GM19324 (cell line): ENCODE measurements at regions not wholly inside any gene's neighbourhood (a gene's known extent, or its start where the extent isn't known, plus 50 kb on each side); places are given as distances from the start of the nearest gene placed in this dataset.
"Not testable (repeated sequence)": the region's sequence is repeated elsewhere in the genome, so short reads cannot be mapped to it uniquely, and the experiment has no call there.

ENCODE experiments used
- ATAC-seq: cut with Tn5 transposase; IDR thresholded peaks from one replicate; pipeline ENCODE4 v1.9.1; 2021; ENCODE audit warnings: mild to moderate bottlenecking, moderate library complexity; ENCODE audit not compliant: unreplicated experiment, low FRiP score

DNA sequence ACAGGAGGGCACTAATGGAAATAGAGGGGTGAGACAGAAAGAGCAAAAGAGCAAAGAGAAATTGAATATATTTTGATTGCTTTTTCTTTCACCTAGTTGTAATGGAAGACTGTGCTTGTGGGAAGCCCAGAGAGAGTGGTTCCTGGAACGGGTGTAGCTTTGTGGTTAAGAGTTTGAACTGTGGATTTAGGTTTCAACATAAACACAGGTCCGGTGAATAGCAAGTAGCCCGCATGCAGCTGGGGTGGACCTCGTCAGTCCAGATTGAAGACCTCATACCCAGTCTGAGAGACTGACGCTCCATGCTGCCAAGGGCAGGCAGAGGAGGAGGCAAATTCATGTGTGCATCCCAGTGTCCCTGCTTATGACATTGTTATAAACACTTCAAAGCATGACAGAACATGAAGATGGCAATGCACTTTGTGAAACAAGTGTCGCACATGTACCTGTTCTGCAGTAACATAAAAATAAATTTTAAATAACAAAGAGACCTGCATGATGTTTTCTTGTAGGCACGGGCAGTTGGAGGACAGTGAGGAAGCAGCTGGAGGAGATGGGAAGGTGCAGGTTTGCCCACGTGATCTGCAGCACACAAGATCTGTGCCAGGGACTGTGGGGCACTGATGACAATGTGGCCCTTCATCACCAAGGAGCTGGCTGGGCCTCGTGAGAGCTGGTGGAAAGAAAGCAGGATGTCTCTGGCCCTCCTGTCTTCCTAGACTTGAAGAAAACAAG, 220.5 kb upstream of the SSTR4 start:
- ATAC-seq: no peak

DNA sequence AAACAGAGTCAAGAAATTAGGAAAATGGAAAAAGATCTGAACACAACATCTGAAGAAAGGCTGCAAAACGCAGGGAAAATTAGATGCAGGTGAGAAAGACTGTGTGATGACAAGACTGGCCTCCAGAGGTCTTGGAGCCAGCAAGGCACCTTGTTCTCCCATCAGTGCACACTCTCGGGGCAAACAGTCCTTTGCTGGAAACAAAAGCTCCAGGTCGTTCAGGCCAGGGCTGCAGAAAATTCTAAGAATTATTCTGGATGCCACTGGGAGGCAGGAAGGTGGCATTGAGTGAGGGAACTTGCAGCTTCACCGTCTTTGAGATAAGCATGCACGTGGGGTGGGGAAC, 219.9 kb upstream of the SSTR4 start:
- ATAC-seq: no peak

DNA sequence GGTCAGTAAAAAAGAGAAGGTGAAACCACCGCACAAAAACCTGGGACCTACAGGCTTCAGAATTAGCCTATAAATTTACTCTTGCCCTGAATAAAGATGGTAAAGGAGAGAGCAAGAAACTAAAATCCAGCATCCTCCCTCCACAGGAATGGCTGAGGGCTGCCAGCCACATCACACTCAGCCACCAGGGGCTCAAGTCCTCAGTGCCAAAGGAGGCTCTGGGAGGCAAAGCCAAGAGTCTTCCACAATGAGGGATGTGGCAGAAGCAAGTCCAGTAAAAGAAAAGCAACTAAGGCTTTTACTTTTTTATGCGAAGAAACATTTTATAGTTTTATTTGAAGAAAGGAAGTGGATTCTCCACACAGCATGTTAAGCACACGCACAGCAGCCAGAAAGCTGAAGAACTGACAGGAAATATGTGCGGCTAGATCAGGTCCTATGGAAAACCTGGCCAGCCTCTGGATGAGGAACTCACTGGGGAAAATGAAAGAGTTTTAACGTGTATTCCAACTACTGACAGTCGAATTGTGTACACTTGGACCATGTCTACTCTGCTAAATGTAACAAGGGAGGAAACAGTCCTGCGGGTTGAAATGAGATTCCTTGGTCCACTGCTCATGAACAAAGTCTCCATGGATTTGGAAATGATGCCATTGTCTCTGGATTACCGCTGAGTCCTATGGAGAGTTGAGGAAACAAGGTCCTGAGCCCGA, 219.4 kb upstream of the SSTR4 start:
- ATAC-seq: no peak

DNA sequence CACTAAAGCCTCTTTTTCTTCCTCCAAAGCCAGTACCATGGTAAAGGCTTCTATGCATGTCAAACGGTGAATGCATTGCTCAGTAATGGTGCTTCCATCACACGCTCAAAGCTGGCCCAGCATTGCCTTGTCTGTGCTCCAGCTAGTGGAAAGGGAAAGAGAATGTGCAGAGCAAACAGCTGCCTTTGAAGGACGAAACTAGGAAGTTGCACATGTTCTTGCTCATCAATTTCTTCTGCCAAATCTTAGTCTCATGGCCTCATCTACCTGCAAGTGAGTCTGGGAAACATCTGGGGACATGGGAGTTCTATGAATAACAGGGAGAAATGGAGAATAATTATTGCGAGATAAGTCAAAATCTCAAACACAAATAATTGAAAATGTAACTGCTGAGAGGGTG, 216.5 kb upstream of the SSTR4 start:
- ATAC-seq: no peak

DNA sequence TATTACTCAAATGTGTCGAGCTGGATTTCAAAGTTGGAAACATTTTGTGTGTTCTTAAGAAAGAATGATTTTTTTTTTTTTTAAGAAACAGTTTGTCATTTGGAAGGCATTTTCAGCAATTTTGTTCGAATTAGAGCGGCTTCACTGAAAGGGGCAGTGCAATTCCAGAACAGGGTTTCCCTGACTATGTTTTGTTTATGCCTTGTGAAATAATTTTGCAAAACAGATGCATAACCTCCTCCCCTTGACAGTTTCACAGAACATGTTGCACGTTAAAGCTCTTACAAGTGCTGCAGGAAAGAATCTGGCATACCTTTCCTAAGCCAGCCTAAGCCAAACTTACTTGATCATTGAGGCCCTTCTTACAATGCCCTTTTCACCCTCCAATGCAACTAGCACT, 216.0 kb upstream of the SSTR4 start:
- no peak for ATAC-seq

DNA sequence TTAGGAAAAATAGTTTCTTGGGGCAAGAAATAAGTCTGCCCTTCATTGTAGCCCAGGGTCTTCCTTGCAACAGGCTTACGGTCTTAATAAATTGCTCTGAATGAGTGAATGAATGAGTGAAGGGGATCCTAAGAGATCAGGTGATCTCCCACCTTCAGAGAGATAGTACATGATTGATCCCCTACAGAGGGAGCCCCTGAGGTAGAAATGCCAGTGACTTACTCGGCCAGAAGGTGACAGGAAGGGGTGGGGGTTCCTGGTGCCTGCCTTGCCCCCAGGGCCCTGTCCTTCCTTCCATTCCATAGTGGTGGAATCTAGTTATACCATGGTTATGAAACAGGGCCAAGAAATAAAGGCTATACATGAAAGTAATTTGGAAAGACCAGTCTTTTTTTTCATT, 215.3 kb upstream of the SSTR4 start:
- no peak for ATAC-seq

DNA sequence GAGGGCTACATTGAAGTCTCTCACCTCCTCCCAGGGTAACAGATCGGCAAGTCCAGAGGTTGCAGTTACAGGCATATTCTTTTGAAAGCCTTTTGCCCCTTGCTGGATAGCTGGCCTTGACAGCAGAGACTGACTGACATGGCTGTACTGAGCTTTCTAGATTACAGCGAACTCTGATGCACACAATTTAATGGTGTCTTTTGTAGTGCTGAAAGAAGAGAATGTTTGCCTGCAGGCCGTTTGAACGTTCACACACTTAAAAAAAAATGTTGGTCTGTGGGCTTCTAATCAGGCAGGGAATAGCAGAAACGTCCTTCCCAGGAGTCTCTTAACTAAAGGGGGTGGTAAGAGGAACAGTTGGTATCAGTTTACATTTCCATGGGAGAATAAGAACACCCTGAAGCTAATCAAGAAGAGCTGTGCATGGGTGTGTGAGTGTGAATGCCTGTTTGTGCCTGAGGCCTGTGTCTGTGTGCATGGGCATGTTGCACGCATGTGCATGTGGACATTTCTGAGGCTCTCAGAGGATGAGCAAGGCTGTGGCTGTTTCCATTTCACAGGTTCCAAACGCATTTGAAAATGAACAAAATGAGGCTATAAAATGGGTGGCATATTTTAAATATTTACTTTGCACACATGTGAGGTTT, 213.9 kb upstream of the SSTR4 start:
- no peak for ATAC-seq

DNA sequence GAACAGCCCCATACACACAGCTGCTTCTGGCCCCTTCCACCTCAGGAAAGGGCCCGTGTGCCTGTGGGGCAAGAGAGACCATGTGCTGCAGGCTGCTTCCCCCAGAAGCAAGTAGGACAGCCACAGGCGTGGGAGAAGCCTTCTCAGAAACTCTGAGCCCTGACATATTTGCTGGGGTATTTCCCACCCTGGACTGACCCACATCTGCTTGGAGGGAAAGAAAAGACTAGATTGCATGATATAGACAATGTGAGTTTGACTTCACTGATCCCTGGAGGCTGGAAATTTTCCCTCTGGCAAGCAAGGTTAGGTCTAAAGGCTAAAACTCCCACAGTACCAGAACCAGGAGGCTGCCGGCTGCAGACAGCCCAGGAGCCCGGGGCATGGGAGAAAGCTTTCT, 213.3 kb upstream of the SSTR4 start:
- no peak for ATAC-seq

DNA sequence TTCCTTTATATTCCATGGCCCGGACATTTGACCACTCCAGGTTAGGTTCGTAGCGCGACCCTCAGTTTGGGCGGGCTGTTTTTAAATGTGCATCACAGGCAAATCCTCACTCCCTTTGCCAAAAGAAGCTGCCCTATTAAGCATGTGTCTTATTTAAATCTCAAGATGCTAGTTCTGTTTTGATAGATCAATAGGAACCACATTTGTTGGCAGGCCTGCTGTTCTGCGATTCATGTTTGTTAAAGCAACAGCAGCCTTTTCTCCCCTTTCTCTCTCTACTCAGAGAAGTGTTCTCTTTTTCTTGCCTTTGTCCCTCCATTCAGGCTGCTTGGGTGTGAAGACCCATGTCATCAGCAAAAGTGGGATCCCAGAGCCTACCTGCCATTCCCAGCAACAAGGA, 212.0 kb upstream of the SSTR4 start:
- ATAC-seq: no peak

DNA sequence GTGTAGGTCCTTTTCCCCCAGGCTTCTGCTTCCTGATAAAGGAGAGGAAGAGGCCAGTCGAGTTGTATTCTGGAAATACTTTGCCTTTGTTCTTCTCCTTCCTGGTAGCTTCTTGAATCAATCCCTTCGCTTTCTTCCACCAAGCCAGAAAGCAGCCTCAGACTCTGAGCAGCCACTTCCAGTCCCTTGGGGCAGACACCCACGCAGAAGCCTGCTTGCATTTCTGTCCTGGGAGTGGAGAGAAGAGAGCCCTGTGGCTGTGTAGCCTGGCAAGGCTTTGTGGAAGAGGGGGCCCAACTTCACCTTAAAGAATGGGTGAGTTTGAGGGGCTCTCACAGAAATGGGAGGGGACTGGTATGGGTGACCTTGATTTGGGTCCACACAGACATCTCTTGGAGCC, 211.0 kb upstream of the SSTR4 start:
- ATAC-seq: no peak

DNA sequence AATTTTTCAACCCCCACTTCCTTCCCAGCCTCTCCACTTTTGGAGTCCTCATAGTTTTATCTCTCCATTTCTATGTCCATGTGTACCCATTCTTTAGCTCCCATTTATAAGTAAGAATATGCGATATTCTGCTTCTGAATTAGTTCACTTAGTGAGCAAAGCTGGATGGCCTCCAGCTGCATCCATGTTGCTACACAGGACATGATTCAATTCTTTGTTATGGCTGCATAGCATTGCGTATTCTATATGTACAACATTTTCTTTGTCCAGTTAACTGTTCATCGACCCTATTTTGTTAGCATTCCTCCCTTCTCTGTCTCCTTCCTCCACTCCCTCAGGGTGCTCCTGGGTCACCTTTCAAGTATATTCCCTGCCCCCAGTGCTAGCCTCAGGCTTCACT, 210.0 kb upstream of the SSTR4 start:
- no peak for ATAC-seq

DNA sequence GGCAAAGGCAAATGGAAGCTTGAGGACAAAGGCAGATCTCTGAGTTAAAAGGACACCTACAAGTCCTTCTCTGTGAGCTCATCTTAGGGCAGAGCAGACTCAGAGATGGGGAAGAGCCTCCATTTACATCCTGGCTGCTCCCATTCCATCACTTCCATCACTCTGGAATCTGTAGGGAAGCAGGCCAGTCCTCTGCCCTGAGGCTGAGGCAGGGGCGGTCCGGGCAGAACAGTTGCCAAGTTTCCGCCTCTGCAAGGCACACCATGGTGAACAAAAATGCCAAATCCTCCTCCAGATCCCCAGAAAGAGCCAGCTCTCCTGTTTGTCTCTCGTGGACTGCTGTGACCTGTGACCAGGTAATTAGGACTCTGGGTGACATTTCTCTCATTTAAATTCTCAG, 209.6 kb upstream of the SSTR4 start:
- ATAC-seq: no peak

DNA sequence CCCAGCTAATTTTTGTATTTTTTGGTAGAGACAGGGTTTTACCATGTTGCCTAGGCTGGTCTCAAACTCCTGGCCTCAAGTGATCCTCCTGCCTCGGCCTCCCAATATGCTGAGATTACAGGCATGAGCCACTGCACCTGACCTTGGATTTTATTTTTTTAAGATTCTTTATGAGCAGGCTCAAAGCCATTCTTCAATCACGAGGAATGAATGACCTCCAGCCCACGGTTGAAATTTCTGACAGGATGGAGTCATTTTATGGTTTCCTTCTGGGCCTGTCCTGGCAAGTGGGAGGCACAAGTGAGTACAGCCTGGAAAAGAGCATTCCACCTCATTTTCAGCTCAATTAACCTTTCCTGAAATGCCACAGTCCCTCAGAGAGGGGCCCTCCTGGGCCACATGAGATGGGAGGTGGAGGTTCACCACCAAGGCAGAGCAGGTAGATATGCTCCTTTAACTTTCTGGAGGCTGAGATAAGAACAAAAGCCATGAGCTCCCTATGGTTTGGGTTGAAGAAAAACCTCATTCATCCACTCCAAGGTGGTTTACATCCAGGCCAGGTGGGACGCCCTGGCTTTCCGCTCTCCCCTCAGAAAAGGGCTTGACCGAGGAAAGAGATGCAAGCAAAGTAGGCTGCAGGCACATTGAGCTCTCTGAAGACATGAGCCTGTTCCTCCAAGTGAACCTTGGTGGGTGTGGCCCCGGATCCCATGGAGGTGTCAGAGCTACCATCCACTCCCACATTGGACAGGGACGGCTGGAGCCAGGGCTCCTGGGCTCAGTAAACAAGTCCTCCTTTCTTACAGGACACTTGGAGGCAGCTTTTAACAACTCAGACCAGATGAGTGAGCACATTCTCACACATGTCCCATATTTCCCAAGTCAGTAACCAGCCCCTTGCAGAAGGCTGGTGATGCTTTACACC, 208.5 kb upstream of the SSTR4 start:
- ATAC-seq: no peak

DNA sequence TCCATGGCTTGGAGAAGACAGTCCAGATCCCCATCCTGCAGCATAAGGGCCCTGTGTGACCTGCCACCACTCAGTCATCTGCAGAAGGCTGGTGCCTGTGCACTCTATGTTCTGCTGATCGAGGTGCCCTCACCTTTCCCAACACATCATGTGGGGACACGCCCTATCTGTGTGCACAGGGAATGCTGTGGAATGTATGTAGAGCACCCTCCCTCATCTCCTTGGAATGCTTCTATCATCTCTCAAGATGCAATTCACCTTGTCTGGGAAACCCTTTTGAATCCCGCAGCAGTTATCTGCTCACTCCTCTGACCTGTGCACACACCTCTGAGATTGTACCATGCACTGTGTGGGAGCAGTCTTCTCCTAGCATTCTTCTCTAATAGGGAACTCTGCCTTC, 207.2 kb upstream of the SSTR4 start:
- no peak for ATAC-seq

DNA sequence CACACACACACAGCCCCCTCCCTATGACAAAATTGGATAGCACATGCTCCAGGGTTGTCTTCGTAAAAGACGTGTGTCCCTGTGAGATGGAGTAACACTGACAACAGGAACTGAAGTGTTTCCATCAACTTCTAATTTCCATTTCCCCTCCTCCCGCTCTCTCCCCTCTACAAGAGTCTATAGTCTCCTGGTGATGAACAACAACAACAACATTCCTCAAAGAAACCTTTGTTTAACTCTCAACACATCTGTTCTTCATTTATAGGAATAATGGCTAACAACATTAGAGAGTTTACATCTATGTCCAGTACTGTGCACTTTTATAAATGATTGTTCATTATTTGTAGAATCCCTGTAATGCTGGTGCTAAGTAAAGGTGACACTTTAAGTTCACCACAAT, 205.8 kb upstream of the SSTR4 start:
- ATAC-seq: no peak

DNA sequence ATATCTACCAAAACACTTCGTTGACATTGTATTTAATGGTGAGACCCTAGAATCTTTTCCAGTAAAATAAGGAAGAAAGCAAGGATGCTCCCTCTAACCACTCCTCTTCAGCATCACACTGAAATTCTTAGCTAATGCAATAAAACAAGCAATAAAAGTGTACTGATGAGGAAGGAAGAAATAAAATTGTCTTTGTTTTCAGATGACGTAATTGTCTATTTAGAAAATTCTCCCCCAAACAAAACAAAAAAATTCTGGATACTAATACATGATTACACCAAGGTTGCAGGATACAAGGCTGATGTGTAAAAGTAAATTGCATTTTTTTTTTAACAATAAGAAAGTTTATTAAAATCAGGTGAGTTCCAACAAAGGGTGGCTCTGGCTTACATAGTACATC, 205.0 kb upstream of the SSTR4 start:
- no peak for ATAC-seq

DNA sequence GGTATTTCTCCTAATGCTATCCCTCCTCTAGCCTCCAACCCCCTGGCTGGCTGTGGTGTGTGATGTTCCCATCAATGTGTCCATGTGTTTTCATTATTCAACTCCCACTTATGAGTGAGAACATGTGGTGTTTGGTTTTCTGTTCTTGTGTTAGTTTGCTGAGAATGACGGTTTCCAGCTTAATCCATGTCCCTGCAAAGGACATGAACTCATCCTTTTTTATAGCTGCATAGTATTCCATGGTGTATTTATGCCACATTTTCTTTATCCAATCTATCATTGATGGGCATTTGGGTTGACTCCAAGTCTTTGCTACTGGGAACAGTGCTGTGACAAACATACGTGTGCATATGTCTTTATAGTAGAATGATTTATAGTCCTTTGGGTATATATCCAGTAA, 204.4 kb upstream of the SSTR4 start:
- not testable (repeated sequence) for ATAC-seq

DNA sequence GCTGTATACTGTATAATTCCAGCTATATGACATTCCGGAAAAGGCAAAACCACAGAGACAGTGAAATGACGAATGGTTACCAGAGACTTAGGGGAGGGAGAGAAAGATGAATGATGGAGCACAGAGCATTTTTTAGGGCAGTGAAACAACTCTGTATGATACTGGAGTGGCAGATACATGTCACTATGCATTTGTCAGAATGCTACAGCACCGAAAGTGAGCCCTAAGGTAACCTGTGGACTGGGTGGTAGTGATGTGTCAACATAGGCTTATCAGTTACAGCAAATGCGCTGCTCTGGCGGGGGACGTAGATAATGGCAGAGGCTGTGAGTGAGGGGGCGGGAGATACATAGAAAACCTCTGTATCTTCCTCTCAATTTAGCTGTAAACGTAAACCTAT, 201.3 kb upstream of the SSTR4 start:
- no peak for ATAC-seq

DNA sequence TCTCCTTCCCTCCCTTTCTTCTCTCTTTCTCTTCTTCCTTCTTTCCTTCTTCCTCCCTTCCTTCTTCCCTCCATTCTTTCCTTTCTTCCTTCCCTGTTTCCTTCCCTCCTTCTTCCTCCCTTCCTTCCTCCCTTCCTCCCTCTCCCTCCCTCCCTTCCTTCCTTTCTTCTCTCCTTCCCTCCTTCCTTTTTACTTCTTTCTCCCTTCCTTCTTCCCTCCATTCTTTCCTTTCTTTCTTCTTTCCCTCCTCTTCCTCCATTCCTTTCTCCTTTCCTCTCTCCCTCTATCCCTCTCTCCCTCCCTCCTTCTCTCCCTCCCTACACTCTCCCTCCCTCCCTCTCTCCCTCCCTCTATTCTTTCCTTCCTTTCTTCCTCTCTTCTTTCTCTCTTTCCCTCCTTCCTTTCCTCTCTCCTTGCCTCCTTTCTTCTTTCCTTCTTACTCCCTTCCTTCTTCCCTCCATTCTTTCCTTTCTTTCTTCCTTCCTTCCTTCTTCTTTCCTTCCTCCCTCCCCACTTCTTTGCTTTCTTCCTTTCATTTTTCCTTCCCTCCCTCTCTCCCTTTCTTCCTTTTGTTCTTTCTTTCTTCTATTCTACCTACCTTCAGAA, 200.4 kb upstream of the SSTR4 start:
- ATAC-seq: no peak

DNA sequence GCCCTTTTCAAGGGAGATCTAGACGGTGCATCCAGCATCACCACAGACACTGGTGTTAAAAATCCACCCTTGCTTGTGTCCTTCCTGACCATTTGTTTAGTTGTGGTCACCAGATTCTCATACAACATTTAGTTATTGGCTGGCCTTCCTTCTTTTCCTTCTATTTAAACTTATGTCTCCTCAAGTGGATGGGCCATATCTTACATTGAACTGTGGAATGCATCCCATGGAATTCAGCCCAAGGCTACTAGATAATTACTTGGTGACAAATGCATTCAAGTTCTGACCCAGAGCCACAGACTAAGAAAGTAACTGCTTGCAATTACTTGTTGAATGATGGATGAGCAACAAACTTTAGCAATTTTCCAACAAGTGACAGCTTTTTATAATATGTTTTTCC, 198.9 kb upstream of the SSTR4 start:
- ATAC-seq: no peak

DNA sequence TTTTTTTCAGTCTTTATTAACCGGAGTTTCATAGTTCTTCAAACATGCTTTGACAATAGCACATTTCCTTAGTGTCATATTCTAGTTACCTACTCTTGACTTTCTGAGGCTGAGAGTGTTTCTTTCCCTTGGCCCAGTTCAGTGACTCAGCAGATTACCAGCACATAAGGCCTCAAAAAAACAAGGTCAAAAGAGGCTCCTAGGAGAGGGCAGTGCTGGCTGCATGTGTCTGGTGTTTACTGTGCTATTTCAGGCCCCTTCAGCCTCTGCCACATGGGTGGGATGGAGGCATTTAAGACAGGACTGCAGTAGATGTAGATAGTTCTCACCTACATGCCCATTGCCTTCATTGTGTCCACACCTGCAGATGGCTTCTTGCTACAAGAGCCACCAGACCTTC, 198.2 kb upstream of the SSTR4 start:
- no peak for ATAC-seq
